Stimulated activated naive B cell treated with anti-CD40 and anti-IgM and Interleukin-4, amounts not matched to agents 10 μg/mL and 1 μg/mL and 100 μg/mL, for 72 hours (primary cell): ENCODE measurements at regions not wholly inside any gene's neighbourhood (a gene's known extent, or its start where the extent isn't known, plus 50 kb on each side); places are given as distances from the start of the nearest gene placed in this dataset.
A peak's percentile ranks its signal among the peaks of the same experiment; 100 is the strongest.

Experiments used
- ATAC-seq, 2 donors: fragments of 150-1000 bp; cut with Tn5 transposase; replicated peaks; 2 replicates each; pipeline ENCODE4 v1.10.0; 2021; ENCODE audit warnings: moderate library complexity in 1 of 2
- DNase-seq: peaks from one replicate; pipeline ENCODE4 v3.0.0; 2021
- H3K27ac Mint-ChIP-seq: one replicate; pipeline ENCODE4 v1.8.0; 2022; ENCODE audit warnings: mild to moderate bottlenecking, mixed read lengths
- H3K27me3 Mint-ChIP-seq, 2 donors: one replicate each; pipeline ENCODE4 v1.8.0; 2022; ENCODE audit warnings: mixed read lengths in 2 of 2
- H3K36me3 Mint-ChIP-seq, 2 donors: one replicate each; pipeline ENCODE4 v1.8.0; 2022; ENCODE audit warnings: mixed read lengths in 2 of 2, mild to moderate bottlenecking in 1 of 2
- H3K4me1 Mint-ChIP-seq, 2 donors: one replicate each; pipeline ENCODE4 v1.8.0; 2022; ENCODE audit warnings: mixed read lengths in 2 of 2, mild to moderate bottlenecking in 1 of 2
- H3K4me3 Mint-ChIP-seq, 2 donors: one replicate each; pipeline ENCODE4 v1.8.0; 2022; ENCODE audit warnings: mild to moderate bottlenecking in 2 of 2, mixed read lengths in 2 of 2, moderate library complexity in 1 of 2
- H3K9me3 Mint-ChIP-seq, 2 donors: one replicate each; pipeline ENCODE4 v1.8.0; 2022; ENCODE audit warnings: mixed read lengths in 2 of 2, mild to moderate bottlenecking in 1 of 2

DNA sequence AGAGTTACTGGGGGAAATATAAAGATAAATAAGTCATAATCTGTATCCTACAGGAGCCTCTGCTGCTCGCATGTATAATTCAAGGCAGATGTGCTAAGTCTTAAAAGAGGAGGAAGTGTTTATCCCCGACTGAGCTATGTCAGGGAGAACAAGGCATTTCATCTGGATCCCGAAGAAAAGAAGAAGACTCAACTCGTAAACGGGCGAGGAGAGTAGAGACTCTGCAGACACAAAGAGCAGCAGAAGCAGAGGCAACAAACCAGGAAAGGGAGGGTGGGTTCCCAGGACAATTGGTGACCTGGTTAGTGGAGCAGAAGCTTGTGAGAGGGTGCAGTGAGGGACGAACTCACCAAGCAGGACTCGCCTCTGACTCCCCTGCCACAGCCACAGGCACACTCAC lies 368.6 kb downstream of the EIPR1 start:
- no peak overlapping the region for H3K4me3 Mint-ChIP-seq
- DNase-seq (no peak), ATAC-seq (no peak)
- H3K9me3 Mint-ChIP-seq = peaks cover 8 to 11% of the 10 kb centered on the region in 2 donors
- peaks cover 0 to 9% of the 10 kb centered on the region in 2 donors for H3K36me3 Mint-ChIP-seq
- no peak overlapping the region for H3K27ac Mint-ChIP-seq
- H3K4me1 Mint-ChIP-seq = no peaks in the 10 kb centered on the region
- peaks cover 42 to 54% of the 10 kb centered on the region in 2 donors for H3K27me3 Mint-ChIP-seq

DNA sequence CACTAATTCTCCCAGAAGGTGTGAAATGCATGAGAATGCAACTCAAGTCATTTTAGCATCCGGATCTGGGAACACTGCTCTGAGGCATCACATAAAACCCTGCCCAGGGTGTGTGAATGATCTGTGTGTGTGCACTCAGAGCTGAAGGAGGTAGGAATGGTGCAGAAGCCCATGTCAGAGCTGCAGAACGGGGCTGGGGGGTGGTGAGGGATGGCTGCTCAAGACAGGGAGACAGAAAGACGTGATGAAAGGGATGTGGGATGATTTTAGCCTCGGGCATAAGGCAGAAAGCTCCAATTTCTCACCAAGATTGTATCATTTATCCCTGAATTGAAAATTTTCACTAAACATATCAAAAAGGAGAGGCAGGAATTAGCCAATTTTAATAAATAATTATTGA lies 369.1 kb downstream of the EIPR1 start:
- DNase-seq = no peak
- peaks cover 6 to 8% of the 10 kb centered on the region in 2 donors for H3K9me3 Mint-ChIP-seq
- H3K27ac Mint-ChIP-seq = no peak overlapping the region
- peaks cover 0 to 6% of the 10 kb centered on the region in 2 donors for H3K36me3 Mint-ChIP-seq
- no peak for ATAC-seq
- H3K27me3 Mint-ChIP-seq = peaks cover 42 to 54% of the 10 kb centered on the region in 2 donors
- no peaks in the 10 kb centered on the region for H3K4me1 Mint-ChIP-seq
- no peak overlapping the region for H3K4me3 Mint-ChIP-seq

DNA sequence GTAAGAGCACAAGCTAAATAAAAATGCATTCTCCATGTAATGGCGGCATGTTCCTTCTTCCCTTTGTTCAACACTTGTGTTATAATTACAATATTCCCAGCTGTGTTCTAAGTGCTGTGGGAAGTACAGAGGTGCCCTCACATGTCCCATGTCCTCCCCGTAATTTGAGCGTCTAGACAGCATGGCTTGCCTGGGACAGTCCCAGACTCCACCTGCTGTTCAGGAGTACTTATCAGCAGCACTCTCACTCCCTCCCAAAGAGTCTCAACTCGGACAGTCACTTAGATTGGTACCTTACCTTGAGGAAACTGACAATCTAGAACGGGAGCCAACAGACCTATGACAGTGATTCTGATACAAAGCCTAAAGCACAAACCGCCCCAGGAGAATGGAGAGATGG lies 370.5 kb downstream of the EIPR1 start:
- Mint-ChIP-seq H3K4me1 (peaks cover under 1% of the 10 kb centered on the region in 2 donors), H3K36me3 (no peaks in the 10 kb centered on the region), H3K27ac (no peak overlapping the region), H3K27me3 (peaks cover 35 to 47% of the 10 kb centered on the region in 2 donors), H3K9me3 (no peaks in the 10 kb centered on the region), H3K4me3 (no peak overlapping the region)
- no peak for DNase-seq
- no peak for ATAC-seq

DNA sequence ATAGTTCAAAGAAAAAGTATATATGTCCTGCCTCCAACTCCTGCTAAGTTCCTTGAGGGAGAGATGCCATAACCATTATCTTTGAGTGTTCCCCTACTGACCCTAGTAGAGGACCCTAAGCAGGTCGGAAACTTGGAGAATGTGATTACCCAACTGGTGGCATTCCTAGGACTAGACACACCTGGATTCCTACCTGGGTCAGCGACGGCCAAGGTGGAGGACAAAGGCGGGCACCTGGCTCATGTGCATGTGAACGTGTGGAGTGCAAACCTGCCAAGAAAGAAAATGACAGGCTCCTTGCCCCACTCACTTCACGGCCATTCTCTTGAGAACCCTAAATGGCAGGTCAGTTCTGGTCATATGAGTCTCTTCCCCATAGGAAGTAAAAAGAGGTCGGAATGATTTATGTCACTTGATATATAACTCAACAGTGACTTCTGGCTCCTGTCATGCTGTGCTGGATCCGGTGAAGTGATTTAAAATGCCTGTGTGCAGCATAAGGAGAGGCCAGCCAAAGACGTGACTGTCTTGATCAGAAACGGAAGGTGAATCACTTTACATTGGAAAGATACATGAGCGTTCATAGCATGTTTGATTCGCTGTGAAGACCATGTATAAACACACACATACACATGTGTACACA lies 371.6 kb downstream of the EIPR1 start:
- Mint-ChIP-seq H3K36me3 (no peaks in the 10 kb centered on the region), H3K9me3 (no peaks in the 10 kb centered on the region), H3K27ac (no peak overlapping the region), H3K27me3 (peaks cover 35 to 46% of the 10 kb centered on the region in 2 donors), H3K4me3 (no peak overlapping the region), H3K4me1 (peaks cover 7 to 8% of the 10 kb centered on the region in 2 donors)
- ATAC-seq = no peak
- DNase-seq = no peak

DNA sequence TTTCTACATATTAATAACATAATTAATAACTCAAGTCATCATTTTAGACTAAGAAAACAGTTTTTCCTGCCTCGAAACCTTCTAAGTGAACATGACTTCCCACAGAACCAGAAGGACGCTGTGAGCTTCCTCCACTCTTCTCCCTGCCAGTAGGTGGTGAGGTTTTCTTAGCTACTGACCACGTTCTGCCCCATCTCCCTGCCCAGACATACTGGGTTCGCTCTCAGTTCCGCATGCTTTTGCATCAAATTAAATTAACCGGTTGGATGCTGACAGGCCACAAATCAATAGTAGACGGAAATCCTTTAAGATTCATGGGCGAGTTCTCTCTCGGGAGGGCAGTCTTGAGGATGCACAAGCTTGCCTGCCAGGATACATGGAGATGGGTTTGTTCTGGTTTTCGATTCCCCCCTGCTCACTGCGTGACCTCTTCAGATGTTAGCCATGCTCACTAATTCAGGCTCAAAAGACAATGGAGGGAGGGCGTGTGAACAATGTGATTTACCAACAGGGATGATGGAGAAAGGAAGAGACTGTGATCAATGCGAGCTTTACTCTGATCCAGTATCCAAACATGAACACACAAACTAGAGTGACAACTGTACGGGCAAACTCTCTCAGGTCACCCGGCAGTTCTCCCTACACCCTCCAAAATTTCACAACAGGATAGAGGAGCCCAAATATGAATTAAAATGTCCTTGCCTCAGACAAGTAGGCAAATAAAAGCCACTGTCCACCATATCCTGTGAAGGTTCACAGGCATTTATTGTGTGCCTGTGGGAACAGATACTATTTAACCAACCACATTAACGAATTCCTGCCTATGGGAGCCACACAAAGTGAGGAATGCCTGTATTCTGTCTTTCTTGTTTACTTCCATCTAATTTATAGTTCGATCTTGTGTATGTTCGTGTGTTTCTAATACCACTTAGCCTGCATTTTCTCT lies 375.7 kb downstream of the EIPR1 start:
- Mint-ChIP-seq H3K36me3 (no peaks in the 10 kb centered on the region), H3K27me3 (peaks cover 8 to 14% of the 10 kb centered on the region in 2 donors), H3K4me3 (peak overlapping the region in 1 of 2 donors; percentile 3), H3K27ac (peak overlapping the region; percentile 6), H3K4me1 (peaks cover 7 to 8% of the 10 kb centered on the region in 2 donors), H3K9me3 (no peaks in the 10 kb centered on the region)
- DNase-seq = peak; percentile 18
- peak; percentile 84 to 97 for ATAC-seq

DNA sequence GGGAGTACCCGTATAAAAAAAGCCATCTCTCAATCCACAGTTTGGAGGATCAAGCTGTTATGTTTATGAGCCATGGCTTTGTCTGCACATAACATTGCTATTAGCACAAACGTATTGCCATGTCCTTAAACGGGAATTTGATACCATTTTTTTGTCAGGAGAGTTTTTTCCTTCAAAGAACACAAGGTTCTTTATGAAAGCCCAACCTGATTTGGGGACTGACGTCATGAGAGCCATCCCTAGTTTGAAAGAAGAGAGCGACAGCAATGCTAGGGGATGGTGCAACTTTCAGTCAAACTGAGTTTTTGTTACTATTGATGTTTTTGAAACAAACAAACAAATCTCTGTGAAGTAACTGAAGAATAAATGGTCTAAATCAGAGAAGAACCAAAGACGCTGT lies 376.6 kb downstream of the EIPR1 start:
- ATAC-seq (no peak), DNase-seq (no peak)
- Mint-ChIP-seq H3K27ac (no peak overlapping the region), H3K27me3 (peaks cover 4 to 7% of the 10 kb centered on the region in 2 donors), H3K4me1 (peaks cover 7 to 8% of the 10 kb centered on the region in 2 donors), H3K4me3 (no peak overlapping the region), H3K9me3 (no peaks in the 10 kb centered on the region), H3K36me3 (no peaks in the 10 kb centered on the region)

DNA sequence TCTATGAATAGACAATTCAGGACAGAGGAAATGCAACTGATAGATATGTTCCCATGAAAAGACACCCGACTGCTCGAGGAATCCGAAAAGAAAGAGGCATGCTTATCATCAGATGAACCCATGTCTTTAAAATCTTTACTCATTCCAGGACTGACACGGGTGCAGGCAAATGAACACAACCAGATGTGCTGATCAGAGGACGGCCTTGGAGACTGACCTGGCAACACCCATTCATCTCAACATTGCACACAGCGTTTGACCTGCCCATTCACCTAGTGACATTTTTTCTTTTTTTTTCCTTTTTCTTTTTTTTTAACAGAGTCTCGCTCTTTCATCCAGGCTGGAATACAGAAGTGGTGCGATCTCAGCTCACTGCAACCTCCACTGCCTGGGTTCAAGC lies 377.5 kb downstream of the EIPR1 start:
- Mint-ChIP-seq H3K4me1 (peaks cover 7 to 8% of the 10 kb centered on the region in 2 donors), H3K27me3 (peaks cover 4 to 5% of the 10 kb centered on the region in 2 donors), H3K27ac (no peak overlapping the region)

DNA sequence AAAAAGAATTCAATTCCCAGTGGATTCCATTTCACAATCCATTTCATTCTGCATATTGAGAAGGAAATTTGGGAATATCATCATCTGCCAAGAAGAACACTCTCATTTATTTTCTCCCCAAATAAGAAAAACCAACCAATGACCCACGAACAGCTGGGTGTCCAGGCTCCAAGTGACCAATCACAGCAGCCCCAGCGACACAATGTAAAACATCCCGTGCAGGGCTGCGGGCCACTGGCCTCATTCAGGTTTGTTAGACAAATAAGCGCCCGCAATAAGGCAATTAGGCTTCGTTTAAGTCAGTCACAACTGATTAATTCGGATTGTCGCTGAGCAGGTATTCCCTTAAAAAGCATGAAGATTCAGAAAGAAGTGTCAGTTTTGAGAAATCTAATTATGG lies 378.6 kb downstream of the EIPR1 start:
- no peak overlapping the region for H3K27ac Mint-ChIP-seq
- no peaks in the 10 kb centered on the region for H3K36me3 Mint-ChIP-seq
- DNase-seq = no peak
- no peaks in the 10 kb centered on the region for H3K9me3 Mint-ChIP-seq
- peaks cover 4 to 5% of the 10 kb centered on the region in 2 donors for H3K27me3 Mint-ChIP-seq
- ATAC-seq = no peak
- peaks cover 7 to 8% of the 10 kb centered on the region in 2 donors for H3K4me1 Mint-ChIP-seq
- H3K4me3 Mint-ChIP-seq = no peak overlapping the region

More for the DNA sequence above, 377.5 kb downstream of the EIPR1 start:
- Mint-ChIP-seq H3K36me3 (no peaks in the 10 kb centered on the region), H3K9me3 (no peaks in the 10 kb centered on the region), H3K4me3 (no peak overlapping the region)
- ATAC-seq = no peak
- DNase-seq = no peak

DNA sequence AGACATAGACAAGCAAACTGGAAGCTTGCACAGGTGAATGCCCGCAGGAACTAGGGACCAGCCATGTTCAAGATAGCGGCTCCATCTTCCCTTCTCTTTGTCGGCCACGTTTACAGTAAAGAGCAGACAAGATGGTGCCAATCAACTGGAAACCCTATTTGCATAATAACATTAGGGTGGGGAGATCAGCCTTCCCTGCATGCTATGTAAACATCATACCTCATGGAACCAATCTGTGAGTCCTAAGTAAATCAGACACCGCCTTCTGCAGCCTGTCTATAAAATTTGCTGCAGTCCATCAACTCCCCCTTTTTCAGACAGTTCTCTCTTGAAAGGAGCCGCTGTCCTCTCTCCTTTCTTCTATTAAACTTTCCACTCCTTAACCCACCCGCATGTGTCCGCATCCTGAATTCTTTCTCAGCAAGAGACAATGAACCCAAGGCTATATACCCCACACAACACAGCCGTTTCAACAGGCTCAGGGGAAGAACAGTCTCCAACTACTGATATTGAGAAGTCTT lies 384.4 kb downstream of the EIPR1 start:
- no peak for ATAC-seq
- H3K4me3 Mint-ChIP-seq = no peak overlapping the region
- H3K36me3 Mint-ChIP-seq = no peaks in the 10 kb centered on the region
- peaks cover 3 to 12% of the 10 kb centered on the region in 2 donors for H3K9me3 Mint-ChIP-seq
- H3K27ac Mint-ChIP-seq = no peak overlapping the region
- no peak for DNase-seq
- H3K4me1 Mint-ChIP-seq = peaks cover 3 to 5% of the 10 kb centered on the region in 2 donors
- H3K27me3 Mint-ChIP-seq = peaks cover 16 to 30% of the 10 kb centered on the region in 2 donors

DNA sequence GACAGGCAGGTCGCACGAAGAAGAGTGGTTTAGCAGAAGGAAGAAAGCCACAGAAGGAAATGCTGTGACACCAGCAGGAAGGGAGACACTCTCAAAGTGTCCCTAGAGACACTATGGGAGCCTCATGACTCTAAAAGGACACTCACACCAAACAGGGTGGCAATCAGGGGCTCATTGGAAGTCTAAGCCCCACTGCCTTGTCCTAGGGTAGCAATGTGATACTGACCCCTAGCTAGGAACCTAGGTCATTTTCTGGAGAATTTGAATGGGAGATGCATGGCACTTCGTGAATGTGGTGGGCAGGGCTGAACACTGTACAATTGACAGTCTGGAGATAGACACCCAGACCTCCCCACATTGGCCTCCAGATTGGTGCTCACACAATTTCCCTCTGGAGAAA lies 385.0 kb downstream of the EIPR1 start:
- Mint-ChIP-seq H3K4me3 (no peak overlapping the region), H3K36me3 (no peaks in the 10 kb centered on the region), H3K27ac (peak overlapping the region; percentile 40), H3K27me3 (peaks cover 16 to 30% of the 10 kb centered on the region in 2 donors), H3K9me3 (peaks cover 6 to 12% of the 10 kb centered on the region in 2 donors), H3K4me1 (peaks cover 3 to 5% of the 10 kb centered on the region in 2 donors)
- ATAC-seq (no peak), DNase-seq (no peak)

DNA sequence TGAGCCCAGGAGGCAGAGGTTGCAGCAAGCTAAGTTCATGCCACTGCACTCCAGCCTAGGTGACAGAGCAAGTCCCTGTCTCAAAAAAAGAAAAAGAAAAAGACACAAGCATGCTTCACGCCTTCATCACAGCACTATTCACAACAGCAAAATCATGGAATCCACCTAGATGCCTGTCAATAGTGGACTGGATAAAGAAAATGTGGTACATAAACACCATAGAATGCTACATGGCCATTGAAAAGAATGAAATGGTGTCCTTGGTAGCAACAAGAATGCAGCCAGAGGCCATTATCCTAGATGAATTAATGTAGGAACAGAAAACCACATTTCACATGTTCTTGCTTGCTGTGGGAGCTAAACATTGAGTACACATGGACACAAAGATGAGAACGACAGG lies 392.6 kb downstream of the EIPR1 start:
- no peak overlapping the region for H3K4me3 Mint-ChIP-seq
- H3K27me3 Mint-ChIP-seq = peaks cover 8 to 10% of the 10 kb centered on the region in 2 donors
- no peaks in the 10 kb centered on the region for H3K4me1 Mint-ChIP-seq
- ATAC-seq (no peak), DNase-seq (no peak)
- no peak overlapping the region for H3K27ac Mint-ChIP-seq
- peaks cover 12 to 14% of the 10 kb centered on the region in 2 donors for H3K9me3 Mint-ChIP-seq
- H3K36me3 Mint-ChIP-seq = no peaks in the 10 kb centered on the region

DNA sequence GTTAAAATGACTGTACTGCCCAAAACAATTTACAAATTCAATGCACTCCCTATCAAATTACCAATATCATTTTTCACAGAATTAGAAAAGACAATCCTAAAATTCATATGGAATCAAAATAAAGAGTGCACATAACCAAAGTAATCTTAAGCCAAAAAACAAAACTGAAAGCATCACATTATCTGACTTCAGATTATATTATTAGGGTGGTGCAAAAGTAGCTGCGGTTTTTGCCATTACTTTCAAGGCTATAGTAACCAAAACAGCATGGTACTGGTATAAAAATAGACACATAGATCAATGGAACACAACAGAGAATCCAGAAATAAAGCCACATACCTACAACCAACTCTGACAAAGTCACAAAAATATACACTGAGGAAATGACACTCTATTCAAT lies 396.6 kb downstream of the EIPR1 start:
- Mint-ChIP-seq H3K9me3 (peaks cover 0 to 8% of the 10 kb centered on the region in 2 donors), H3K27me3 (peaks cover 1 to 3% of the 10 kb centered on the region in 2 donors), H3K4me1 (no peaks in the 10 kb centered on the region), H3K36me3 (no peaks in the 10 kb centered on the region), H3K4me3 (no peak overlapping the region), H3K27ac (no peak overlapping the region)
- no peak for ATAC-seq
- no peak for DNase-seq

DNA sequence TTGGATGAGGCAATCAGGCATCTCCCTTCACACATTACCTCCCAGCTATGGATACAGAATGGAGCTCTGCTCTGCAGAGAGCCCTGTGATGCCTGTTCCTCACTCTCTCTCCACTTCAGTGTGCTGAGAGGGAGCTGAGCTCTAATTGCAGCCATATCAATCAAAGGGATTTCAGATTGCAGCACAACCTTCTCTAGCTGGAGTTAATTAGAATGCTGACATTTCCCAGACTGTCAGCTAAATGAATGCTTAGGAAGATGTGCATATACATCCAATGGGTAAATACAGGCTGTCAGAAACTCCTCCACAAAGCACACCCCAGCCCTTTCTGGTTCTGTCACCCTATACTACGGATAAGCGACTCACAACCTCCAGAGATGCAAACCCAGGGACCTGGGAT lies 402.6 kb downstream of the EIPR1 start:
- Mint-ChIP-seq H3K27me3 (peaks cover 7 to 12% of the 10 kb centered on the region in 2 donors), H3K4me1 (no peaks in the 10 kb centered on the region), H3K4me3 (no peak overlapping the region), H3K27ac (no peak overlapping the region), H3K36me3 (no peaks in the 10 kb centered on the region), H3K9me3 (no peaks in the 10 kb centered on the region)
- DNase-seq = no peak
- no peak for ATAC-seq

DNA sequence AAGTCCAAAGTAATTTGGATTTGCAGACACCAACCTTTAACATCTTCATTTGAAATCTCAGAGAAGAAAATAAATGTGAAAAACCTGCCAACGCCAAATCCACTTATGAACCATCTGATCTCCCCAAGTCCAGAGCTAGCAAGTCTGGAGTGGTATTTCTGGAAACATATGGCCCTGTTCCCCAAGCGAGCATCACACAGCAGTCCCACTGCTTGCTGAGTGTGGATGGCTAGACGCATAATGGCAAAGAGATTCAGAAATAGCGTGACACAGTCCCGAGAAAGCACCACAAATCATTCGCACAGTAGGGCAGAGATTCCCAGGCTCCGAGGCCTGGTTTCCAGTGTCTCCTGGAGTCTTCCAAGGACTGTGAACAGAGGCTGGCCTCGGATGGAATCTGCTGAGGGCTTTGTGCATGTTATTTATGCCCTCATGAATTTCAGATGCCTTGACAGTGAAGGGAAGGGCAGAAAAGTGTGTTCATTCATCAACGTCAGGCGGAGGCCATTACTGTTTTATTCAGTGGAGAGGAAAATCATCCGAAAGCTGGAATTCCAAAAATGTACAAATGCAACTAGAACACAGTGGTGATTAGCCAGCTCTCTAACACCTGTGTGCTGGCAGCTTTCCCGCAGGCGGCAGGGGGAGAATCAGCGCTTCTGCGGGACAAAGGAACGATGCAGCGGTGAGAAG lies 417.0 kb downstream of the EIPR1 start:
- ATAC-seq (no peak), DNase-seq (no peak)
- Mint-ChIP-seq H3K27me3 (no peaks in the 10 kb centered on the region), H3K9me3 (peaks cover 6 to 7% of the 10 kb centered on the region in 2 donors), H3K36me3 (no peaks in the 10 kb centered on the region), H3K4me3 (no peak overlapping the region), H3K4me1 (no peaks in the 10 kb centered on the region), H3K27ac (no peak overlapping the region)
